HG03045 (cell line): ENCODE measurements at regions not wholly inside any gene's neighbourhood (a gene's known extent, or its start where the extent isn't known, plus 50 kb on each side); places are given as distances from the start of the nearest gene placed in this dataset.

Source experiments
- ATAC-seq: cut with Tn5 transposase; IDR thresholded peaks from one replicate; pipeline ENCODE4 v1.9.1; 2021; ENCODE audit warnings: mild to moderate bottlenecking, moderate library complexity; ENCODE audit not compliant: unreplicated experiment

- no peak for ATAC-seq
Measured at GRCh38 chr10:131744346-131744745, 156.5 kb upstream of the PPP2R2D start.

- no peak for ATAC-seq
Measured at GRCh38 chr10:131745591-131745990, 155.2 kb upstream of the PPP2R2D start.

- ATAC-seq, result no peak
Measured at GRCh38 chr10:131746241-131746711, 154.5 kb upstream of the PPP2R2D start.

GRCh38 chr10:131746785-131747184, 154.0 kb upstream of the PPP2R2D start:
- no peak for ATAC-seq

- no peak for ATAC-seq
Measured at GRCh38 chr10:131747251-131747650, 153.6 kb upstream of the PPP2R2D start.

- ATAC-seq, result no peak
Measured at GRCh38 chr10:131747791-131748190, 153.0 kb upstream of the PPP2R2D start.

- no peak for ATAC-seq
Measured at GRCh38 chr10:131748191-131748590, 152.6 kb upstream of the PPP2R2D start.

GRCh38 chr10:131748831-131749766, 151.7 kb upstream of the PPP2R2D start:
- no peak for ATAC-seq

- ATAC-seq, result no peak
Measured at GRCh38 chr10:131749767-131750142, 151.1 kb upstream of the PPP2R2D start.

GRCh38 chr10:131750171-131750895, 150.5 kb upstream of the PPP2R2D start:
- ATAC-seq, result no peak

GRCh38 chr10:131750973-131751826, 149.6 kb upstream of the PPP2R2D start:
- ATAC-seq, result no peak

GRCh38 chr10:131751827-131752775, 148.7 kb upstream of the PPP2R2D start:
- ATAC-seq, result no peak

- ATAC-seq, result no peak
Measured at GRCh38 chr10:131753336-131753735, 147.5 kb upstream of the PPP2R2D start.

GRCh38 chr10:131755200-131755599, 145.6 kb upstream of the PPP2R2D start:
- ATAC-seq, result no peak

GRCh38 chr10:131757285-131758058, 143.3 kb upstream of the PPP2R2D start:
- ATAC-seq, result no peak

GRCh38 chr10:131758062-131758938, 142.5 kb upstream of the PPP2R2D start:
- ATAC-seq, result no peak

GRCh38 chr10:131758939-131759301, 141.9 kb upstream of the PPP2R2D start:
- ATAC-seq, result no peak

- ATAC-seq, result no peak
Measured at GRCh38 chr10:131759347-131759746, 141.5 kb upstream of the PPP2R2D start.
